ENCODE measurements at regions not wholly inside any gene's neighbourhood (a gene's known extent, or its start where the extent isn't known, plus 50 kb on each side); places are given as distances from the start of the nearest gene placed in this dataset.
A peak's percentile ranks its signal among the peaks of the same experiment; 100 is the strongest.

GRCh38 chr2:71843391-71843850, 304.2 kb downstream of the CYP26B1 start (continued):
- TF ChIP-seq ZNF598 (CRISPR knock-in tag; IDR thresholded peaks at IDR 0.05; ENCODE audit: borderline replicate concordance) (no peak), ZBTB39 (CRISPR knock-in tag; IDR thresholded peaks at IDR 0.05) (no peak), ZNF597 (CRISPR knock-in tag; IDR thresholded peaks at IDR 0.05) (no peak), ZNF749 (CRISPR knock-in tag; IDR thresholded peaks at IDR 0.05; ENCODE audit: borderline replicate concordance) (no peak), MATR3 (CRISPR knock-in tag; IDR thresholded peaks at IDR 0.05) (no peak), ZBTB1 (CRISPR knock-in tag; IDR thresholded peaks at IDR 0.05; ENCODE audit: borderline replicate concordance) (no peak), ZNF704 (CRISPR knock-in tag; IDR thresholded peaks at IDR 0.05; ENCODE audit: borderline replicate concordance) (no peak), ZNF589 (CRISPR knock-in tag; conservative IDR thresholded peaks at IDR 0.05) (no peak), POLR2A (IDR thresholded peaks at IDR 0.05; ENCODE audit: insufficient read depth in 1 of 2, low read depth in 2 of 2, low read length in 2 of 2) (no peak)

- DNase-seq (ENCODE audit: low spot score) (no peak), FAIRE-seq (no peak), ATAC-seq (no peak)
- in situ Hi-C loops (cut with HindIII; ENCODE audit: extremely low pct_ligation_motif_present, low pct_unique_long_range_greater_than_20kb) = no loop called here
- H4K20me1 ChIP-seq (ENCODE audit: insufficient read depth, low read length) = no peaks in the 10 kb centered on the region
- 23% methylated on average over 4 of the region's 4 CpGs for WGBS (ENCODE audit: low lambda C conversion rate)
- no peaks in the 10 kb centered on the region for H3K9me3 ChIP-seq (ENCODE audit: low read length)
- no TSS peak for BruUV-seq (replicated peaks)
- H3K9ac ChIP-seq (ENCODE audit: insufficient read depth, low read depth, low read length) = no peak overlapping the region
- H3K27ac ChIP-seq (ENCODE audit: extremely low read length, insufficient read depth, low read length) = no peak overlapping the region
- H3K4me1 ChIP-seq (ENCODE audit: insufficient read depth, low read length) = no peaks in the 10 kb centered on the region
- no peak overlapping the region for H2AFZ ChIP-seq (ENCODE audit: low read length)
- intact Hi-C loops (cut with micrococcal nuclease; ENCODE audit: unreplicated experiment) = no loop called here
- no peaks in the 10 kb centered on the region for H3K79me2 ChIP-seq (ENCODE audit: insufficient read depth, low read length)
- peaks cover 0 to 6% of the 10 kb centered on the region in 2 experiments; a peak in 2 of 5 replicates for H3K27me3 ChIP-seq (ENCODE audit: control insufficient read depth in 1 of 2, insufficient read depth in 2 of 2, low read length in 2 of 2)
- H3K4me3 ChIP-seq (replicated peaks in 1 of 3; ENCODE audit: insufficient read depth in 1 of 3, low read depth in 2 of 3, low read length in 3 of 3) = no peak overlapping the region
- TF ChIP-seq NONO (IDR thresholded peaks at IDR 0.05) (0 out of 2 replicates have a peak, but pooled peaks have one; percentile 46), NONO (CRISPR knock-in tag; conservative IDR thresholded peaks at IDR 0.05) (no peak), TAF15 (IDR thresholded peaks at IDR 0.05; ENCODE audit: low read depth, low read length, poor library complexity, severe bottlenecking) (no peak), MNT (IDR thresholded peaks at IDR 0.05) (peak; percentile 96)
- ChIA-PET CTCF (ENCODE audit: low intra/inter-chr PET ratio, low total read pairs) (no interaction called here), POLR2A (no interaction called here)
- H3K4me2 ChIP-seq (ENCODE audit: low read depth, low read length) = no peak overlapping the region
- H3K36me3 ChIP-seq (replicated peaks in 1 of 2; ENCODE audit: control insufficient read depth in 1 of 2, insufficient read depth in 2 of 2, low read length in 2 of 2) = no peaks in the 10 kb centered on the region
These were observed 304.9 kb downstream of the CYP26B1 start for GRCh38 chr2:71842744-71843143.

Data from HepG2 (cell line).